ENCODE measurements at regions not wholly inside any gene's neighbourhood (a gene's known extent, or its start where the extent isn't known, plus 50 kb on each side); places are given as distances from the start of the nearest gene placed in this dataset.
"Not testable (repeated sequence)": the region's sequence is repeated elsewhere in the genome, so short reads cannot be mapped to it uniquely, and the experiment has no call there.

DNA sequence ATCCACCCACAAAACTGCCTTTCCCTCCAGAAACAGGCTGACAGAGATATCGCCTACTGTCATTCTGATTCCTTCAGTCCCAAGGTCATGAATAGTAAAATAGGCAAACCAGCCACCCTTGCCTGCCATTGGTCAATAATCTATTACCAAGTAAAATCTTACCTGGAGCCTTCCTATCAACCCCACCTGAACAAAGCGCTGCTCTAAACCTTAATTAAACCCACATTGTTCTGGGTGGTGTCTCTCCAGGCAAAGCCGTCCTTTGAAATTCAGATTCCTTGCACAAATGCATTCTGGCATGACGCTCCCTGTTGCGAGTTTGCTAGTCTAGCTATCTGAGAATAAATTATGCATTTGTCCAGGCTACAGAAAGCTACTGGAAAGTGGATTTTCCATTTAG lies 291.6 kb upstream of the ECI2 start:
- Histone ChIP-seq H3K4me3 (no peak overlapping the region), H3K36me3 (replicated peaks in 1 of 2) (no peaks in the 10 kb centered on the region), H3K27me3 (no peaks in the 10 kb centered on the region), H3K4me1 (replicated peaks in 1 of 2) (no peaks in the 10 kb centered on the region), H3K27ac (no peak overlapping the region), H3K9me3 (replicated peaks in 1 of 3) (no peaks in the 10 kb centered on the region)
- intact Hi-C loops (cut with DNase I), result no loop called here
- 89 to 93% (median 92%) methylated on average over 5 of the region's 5 CpGs for WGBS, 4 donors
- no peak for TF ChIP-seq POLR2A (IDR thresholded peaks at IDR 0.05)
- no peak for TF ChIP-seq CTCF (IDR thresholded peaks at IDR 0.05)
- DNase-seq, result no peak

GRCh38 chr6:4421837-4422236 lies 286.5 kb upstream of the ECI2 start:
- TF ChIP-seq POLR2A (IDR thresholded peaks at IDR 0.05) (no peak), CTCF (IDR thresholded peaks at IDR 0.05) (no peak)
- H3K36me3 ChIP-seq (replicated peaks in 1 of 2), result no peaks in the 10 kb centered on the region
- no peaks in the 10 kb centered on the region for H3K4me1 ChIP-seq (replicated peaks in 1 of 2)
- H3K27ac ChIP-seq, result no peak overlapping the region
- 32 to 56% (median 38%) methylated on average over 2 of the region's 2 CpGs for WGBS, 4 donors
- DNase-seq, result no peak
- H3K27me3 ChIP-seq, result no peaks in the 10 kb centered on the region
- no peaks in the 10 kb centered on the region for H3K9me3 ChIP-seq (replicated peaks in 1 of 3)
- no peak overlapping the region for H3K4me3 ChIP-seq
- intact Hi-C loops (cut with DNase I), result no loop called here

DNA sequence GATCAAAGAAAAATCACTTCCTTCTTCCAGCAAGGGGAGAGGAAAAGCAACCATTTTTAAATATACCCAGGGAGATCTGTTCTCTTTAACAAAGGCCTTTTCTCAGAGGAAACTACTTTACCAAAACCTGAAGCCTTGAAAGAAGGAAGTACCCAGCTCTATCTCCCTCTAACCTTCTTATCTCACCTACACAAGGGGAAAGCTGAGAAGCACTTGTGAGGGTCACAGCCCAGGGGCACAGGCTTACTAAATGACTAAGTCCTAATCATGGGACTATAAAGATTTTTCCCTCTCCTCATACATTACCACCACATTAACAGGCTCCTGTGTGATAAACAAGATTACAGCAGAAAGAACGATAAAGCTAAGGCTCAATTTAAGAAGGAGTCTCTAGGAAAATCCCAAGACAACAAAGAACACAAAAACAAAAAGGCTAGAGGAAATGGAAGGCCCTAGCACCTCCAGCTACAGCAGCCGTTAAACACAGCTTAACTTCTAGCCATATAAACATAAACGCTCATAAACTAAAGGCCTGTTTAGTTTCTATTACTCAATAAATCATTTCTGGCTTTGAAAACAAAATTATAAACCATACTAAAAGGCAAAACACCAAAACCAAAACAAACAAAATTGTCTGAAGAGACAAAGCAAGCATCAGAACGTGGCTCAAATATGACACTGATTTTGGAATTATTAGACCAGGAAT lies 284.9 kb upstream of the ECI2 start:
- H3K4me3 ChIP-seq, result no peak overlapping the region
- DNase-seq, result no peak
- H3K9me3 ChIP-seq (replicated peaks in 1 of 3), result no peaks in the 10 kb centered on the region
- no peak for TF ChIP-seq CTCF (IDR thresholded peaks at IDR 0.05)
- TF ChIP-seq POLR2A (IDR thresholded peaks at IDR 0.05), result no peak
- intact Hi-C loops (cut with DNase I), result no loop called here
- WGBS, 4 donors, result 79 to 89% (median 86%) methylated on average over 4 of the region's 4 CpGs
- H3K4me1 ChIP-seq (replicated peaks in 1 of 2), result no peaks in the 10 kb centered on the region
- no peaks in the 10 kb centered on the region for H3K27me3 ChIP-seq
- no peaks in the 10 kb centered on the region for H3K36me3 ChIP-seq (replicated peaks in 1 of 2)
- H3K27ac ChIP-seq, result no peak overlapping the region

DNA sequence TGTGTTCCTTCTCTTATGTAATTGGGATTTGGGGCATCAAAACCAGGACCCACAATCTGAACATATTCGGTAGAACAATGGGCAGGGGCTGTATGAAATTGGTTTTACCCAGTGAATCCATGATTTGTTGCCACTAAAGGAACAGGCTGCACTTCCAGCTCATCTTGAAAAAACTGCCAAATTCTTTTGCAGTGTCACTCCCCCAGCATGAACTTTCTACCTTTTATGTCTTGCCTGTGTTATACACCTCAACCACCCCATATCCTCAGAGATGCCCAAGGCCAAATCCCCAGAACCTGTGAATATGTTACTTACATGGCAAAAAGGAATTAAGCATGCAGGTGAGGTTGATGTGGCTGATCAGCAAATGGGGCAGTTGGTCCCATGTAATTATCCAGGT lies 280.2 kb upstream of the ECI2 start:
- no peaks in the 10 kb centered on the region for H3K9me3 ChIP-seq (replicated peaks in 1 of 3)
- no peak for DNase-seq
- H3K4me3 ChIP-seq, result no peak overlapping the region
- no peaks in the 10 kb centered on the region for H3K4me1 ChIP-seq (replicated peaks in 1 of 2)
- no peaks in the 10 kb centered on the region for H3K27me3 ChIP-seq
- intact Hi-C loops (cut with DNase I), result no loop called here
- no peak for TF ChIP-seq POLR2A (IDR thresholded peaks at IDR 0.05)
- TF ChIP-seq CTCF (IDR thresholded peaks at IDR 0.05), result no peak
- no peaks in the 10 kb centered on the region for H3K36me3 ChIP-seq (replicated peaks in 1 of 2)
- H3K27ac ChIP-seq, result no peak overlapping the region
- WGBS, 4 donors, result 0 to 45% (median 0%) methylated on average over 1 of the region's 1 CpG

DNA sequence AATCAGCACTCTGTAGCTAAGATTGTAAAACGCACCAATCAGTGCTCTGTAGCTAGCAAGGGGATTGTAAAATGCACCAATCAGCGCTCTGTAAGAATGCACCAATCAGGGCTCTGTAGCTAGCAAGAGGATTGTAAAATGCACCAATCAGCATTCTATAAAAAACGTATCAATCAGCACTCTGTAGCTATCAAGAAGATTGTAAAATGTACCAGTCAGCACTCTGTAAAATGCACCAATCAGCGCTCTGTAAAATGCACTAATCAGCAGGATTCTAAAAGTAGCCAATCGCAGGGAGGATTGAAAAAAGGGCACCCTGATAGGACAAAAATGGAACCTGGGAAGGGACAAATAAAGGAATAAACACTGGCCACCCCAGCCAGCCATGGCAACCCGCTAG lies 278.7 kb upstream of the ECI2 start:
- H3K36me3 ChIP-seq (replicated peaks in 1 of 2); intact Hi-C loops (cut with DNase I); H3K4me1 ChIP-seq (replicated peaks in 1 of 2); H3K27me3 ChIP-seq; DNase-seq; H3K4me3 ChIP-seq; H3K9me3 ChIP-seq (replicated peaks in 1 of 3); H3K27ac ChIP-seq: not testable (repeated sequence)
- WGBS, 4 donors, result 60 to 87% (median 84%) methylated on average over 6 of the region's 6 CpGs

Measured in adrenal gland (tissue), 9 donors.